HFFc6 (cell line): ENCODE measurements at regions not wholly inside any gene's neighbourhood (a gene's known extent, or its start where the extent isn't known, plus 50 kb on each side); places are given as distances from the start of the nearest gene placed in this dataset.

ENCODE experiments used
- DNase-seq: peaks from one replicate; pipeline ENCODE4 v3.0.0-alpha.2; 2018
- H3K27ac Mint-ChIP-seq: 2 replicates; pipeline ENCODE4 v1.8.0; 2020; ENCODE audit warnings: mild to moderate bottlenecking, mixed read lengths
- H3K27me3 Mint-ChIP-seq: 2 replicates; pipeline ENCODE4 v1.8.0; 2021; ENCODE audit warnings: mild to moderate bottlenecking, moderate library complexity, mixed read lengths; ENCODE audit not compliant: insufficient read depth
- H3K36me3 Mint-ChIP-seq: 2 replicates; pipeline ENCODE4 v1.8.0; 2021; ENCODE audit warnings: low read depth, mixed read lengths
- H3K4me1 Mint-ChIP-seq: 2 replicates; pipeline ENCODE4 v1.8.0; 2020; ENCODE audit warnings: low read depth, mixed read lengths
- H3K4me3 Mint-ChIP-seq: 2 replicates; pipeline ENCODE4 v1.8.0; 2020; ENCODE audit warnings: mild to moderate bottlenecking, moderate library complexity, mixed read lengths
- H3K9me3 Mint-ChIP-seq: 2 replicates; pipeline ENCODE4 v1.8.0; 2020; ENCODE audit warnings: mild to moderate bottlenecking, mixed read lengths
- TF ChIP-seq, protein P1 (sequence below): fragments of 200-600 bp; sonication (generic); IDR thresholded peaks from 2 replicates; pipeline ENCODE4 v1.5.0; 2021; ENCODE audit warnings: antibody characterized with exemption, mild to moderate bottlenecking

DNA sequence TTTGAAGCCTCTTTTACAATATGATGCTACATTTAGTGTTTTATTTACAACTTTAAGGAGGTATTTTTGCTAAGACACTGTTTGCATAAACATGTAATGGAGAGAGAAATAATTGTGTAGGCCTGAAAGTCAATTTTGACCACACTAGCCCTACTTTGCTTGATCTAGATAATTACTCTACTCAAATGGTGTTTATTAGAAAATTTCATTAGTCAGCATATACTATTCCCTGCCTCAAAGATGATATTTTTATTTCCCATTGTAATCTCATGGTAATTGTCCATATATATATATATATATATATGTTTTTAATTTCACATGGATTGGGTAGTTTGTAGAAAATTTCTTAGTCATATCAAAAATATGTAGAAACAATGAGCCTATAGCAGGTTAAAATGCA lies 632.2 kb downstream of the SATB2 start:
- no peak for DNase-seq
- H3K4me3 Mint-ChIP-seq, result no peak overlapping the region
- no peaks in the 10 kb centered on the region for H3K36me3 Mint-ChIP-seq
- H3K4me1 Mint-ChIP-seq, result no peaks in the 10 kb centered on the region
- H3K27ac Mint-ChIP-seq, result no peak overlapping the region
- peaks cover 35% of the 10 kb centered on the region for H3K9me3 Mint-ChIP-seq
- TF ChIP-seq, protein P1, sequence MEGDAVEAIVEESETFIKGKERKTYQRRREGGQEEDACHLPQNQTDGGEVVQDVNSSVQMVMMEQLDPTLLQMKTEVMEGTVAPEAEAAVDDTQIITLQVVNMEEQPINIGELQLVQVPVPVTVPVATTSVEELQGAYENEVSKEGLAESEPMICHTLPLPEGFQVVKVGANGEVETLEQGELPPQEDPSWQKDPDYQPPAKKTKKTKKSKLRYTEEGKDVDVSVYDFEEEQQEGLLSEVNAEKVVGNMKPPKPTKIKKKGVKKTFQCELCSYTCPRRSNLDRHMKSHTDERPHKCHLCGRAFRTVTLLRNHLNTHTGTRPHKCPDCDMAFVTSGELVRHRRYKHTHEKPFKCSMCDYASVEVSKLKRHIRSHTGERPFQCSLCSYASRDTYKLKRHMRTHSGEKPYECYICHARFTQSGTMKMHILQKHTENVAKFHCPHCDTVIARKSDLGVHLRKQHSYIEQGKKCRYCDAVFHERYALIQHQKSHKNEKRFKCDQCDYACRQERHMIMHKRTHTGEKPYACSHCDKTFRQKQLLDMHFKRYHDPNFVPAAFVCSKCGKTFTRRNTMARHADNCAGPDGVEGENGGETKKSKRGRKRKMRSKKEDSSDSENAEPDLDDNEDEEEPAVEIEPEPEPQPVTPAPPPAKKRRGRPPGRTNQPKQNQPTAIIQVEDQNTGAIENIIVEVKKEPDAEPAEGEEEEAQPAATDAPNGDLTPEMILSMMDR, result no peak
- H3K27me3 Mint-ChIP-seq, result no peaks in the 10 kb centered on the region; the same call in 1 of the 2 replicates

DNA sequence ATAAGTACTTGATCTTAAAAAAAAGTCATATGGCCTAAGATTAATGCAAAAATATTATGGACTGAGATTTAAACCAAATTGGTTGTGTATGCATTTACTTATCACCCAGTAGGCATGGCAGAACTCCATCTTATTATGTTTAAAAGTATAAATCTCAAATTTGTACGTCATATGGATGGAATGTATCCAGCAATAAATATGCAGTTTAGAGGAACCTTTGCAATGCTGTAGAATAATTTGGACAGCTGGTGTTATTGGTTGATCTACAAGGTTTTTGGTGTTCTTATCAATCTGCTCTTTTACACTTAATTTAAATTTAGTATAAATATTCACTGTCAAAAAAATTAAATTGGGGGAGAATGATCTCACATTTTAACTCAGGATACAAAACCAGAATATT lies 640.2 kb downstream of the SATB2 start:
- H3K4me3 Mint-ChIP-seq, result no peak overlapping the region
- no peaks in the 10 kb centered on the region; the same call in 1 of the 2 replicates for H3K27me3 Mint-ChIP-seq
- no peak overlapping the region for H3K27ac Mint-ChIP-seq
- TF ChIP-seq, protein P1, result no peak
- peaks cover 20% of the 10 kb centered on the region for H3K9me3 Mint-ChIP-seq
- DNase-seq, result no peak
- no peaks in the 10 kb centered on the region for H3K4me1 Mint-ChIP-seq
- H3K36me3 Mint-ChIP-seq, result no peaks in the 10 kb centered on the region

DNA sequence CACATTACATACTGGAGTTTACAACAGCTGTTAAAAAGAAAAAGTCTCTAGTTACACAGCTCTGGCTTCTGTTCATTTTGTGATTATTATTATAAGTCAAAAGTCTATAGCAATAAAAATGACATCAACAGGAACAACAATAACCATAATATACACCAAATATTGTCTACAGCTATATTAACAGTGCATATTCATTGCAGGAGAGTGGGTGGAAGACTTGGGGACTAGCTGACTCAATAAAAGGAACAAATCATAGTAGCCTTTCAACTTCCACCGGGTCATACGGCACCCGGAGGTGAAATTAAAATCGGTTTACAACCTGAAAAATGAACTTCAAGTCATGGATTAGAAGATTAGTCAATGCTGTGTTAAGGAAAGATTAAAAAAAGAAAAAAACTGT lies 642.1 kb downstream of the SATB2 start:
- Mint-ChIP-seq H3K27ac (no peak overlapping the region), H3K27me3 (no peaks in the 10 kb centered on the region), H3K4me1 (no peaks in the 10 kb centered on the region), H3K36me3 (no peaks in the 10 kb centered on the region), H3K4me3 (no peak overlapping the region), H3K9me3 (peaks cover 15% of the 10 kb centered on the region)
- no peak for DNase-seq
- TF ChIP-seq, protein P1, result no peak

DNA sequence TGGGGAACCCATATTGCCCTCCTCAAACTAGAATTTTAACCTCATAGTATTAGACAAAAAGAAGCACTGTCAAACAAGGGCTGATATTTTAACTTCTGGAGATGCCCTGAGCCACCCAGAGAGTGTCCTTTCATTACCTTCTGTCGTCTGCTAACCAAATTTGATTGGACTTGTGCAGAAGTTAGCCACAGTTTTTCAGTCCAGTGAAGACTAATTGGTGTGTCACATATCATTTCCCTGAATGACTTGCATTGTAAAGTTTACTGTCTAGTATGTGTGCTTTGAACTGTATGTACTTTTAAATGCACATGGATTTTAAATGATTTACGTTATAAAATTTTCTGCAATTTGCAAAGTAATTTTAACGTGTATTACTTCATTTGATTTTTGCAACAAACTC lies 646.5 kb downstream of the SATB2 start:
- Mint-ChIP-seq H3K27ac (no peak overlapping the region), H3K27me3 (no peaks in the 10 kb centered on the region), H3K36me3 (no peaks in the 10 kb centered on the region), H3K9me3 (peaks cover 23% of the 10 kb centered on the region), H3K4me1 (no peaks in the 10 kb centered on the region), H3K4me3 (no peak overlapping the region)
- no peak for DNase-seq
- TF ChIP-seq, protein P1, result no peak

DNA sequence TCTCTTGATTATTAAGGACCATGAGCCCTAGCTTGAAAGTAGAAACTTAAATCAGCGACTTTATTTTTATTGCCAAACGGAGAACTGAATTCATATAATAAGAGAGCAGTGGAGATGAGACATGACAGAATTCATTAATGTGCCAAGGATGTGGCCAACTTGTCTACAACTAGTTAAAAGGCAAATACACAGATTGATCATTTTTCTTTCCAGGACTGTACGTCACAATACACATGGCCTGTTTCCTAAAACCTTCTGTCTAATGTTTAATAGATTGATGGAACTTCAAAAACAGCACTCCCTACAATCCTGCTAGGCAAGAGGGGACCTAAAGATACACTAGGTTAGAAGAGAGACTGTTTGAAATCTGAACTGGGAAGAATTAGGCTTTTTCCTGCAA lies 647.8 kb downstream of the SATB2 start:
- H3K27me3 Mint-ChIP-seq, result no peaks in the 10 kb centered on the region
- peaks cover 26% of the 10 kb centered on the region for H3K9me3 Mint-ChIP-seq
- H3K27ac Mint-ChIP-seq, result no peak overlapping the region
- no peak for DNase-seq
- no peak overlapping the region for H3K4me3 Mint-ChIP-seq
- TF ChIP-seq, protein P1, result no peak
- H3K36me3 Mint-ChIP-seq, result no peaks in the 10 kb centered on the region
- no peaks in the 10 kb centered on the region for H3K4me1 Mint-ChIP-seq

DNA sequence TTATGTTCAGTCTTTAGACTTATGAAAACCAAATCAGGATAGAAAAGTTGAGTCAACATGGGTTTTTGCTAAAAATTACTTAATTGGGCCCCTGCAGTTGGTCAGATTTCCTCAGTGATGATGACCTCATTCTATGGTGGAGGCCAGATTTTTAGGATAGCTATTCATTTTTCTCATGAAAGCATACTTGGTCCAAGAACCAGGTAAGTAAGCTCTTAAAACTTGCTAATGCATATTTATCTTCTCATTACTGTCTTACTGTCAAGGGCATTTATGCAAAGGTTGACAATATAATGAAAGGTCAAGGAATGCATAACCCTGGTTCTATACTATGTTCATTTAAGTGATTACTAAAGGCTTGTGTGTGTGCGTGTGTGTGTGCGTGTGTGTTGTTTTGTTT lies 650.6 kb downstream of the SATB2 start:
- no peaks in the 10 kb centered on the region for H3K4me1 Mint-ChIP-seq
- TF ChIP-seq, protein P1, result no peak
- peaks cover 26% of the 10 kb centered on the region for H3K9me3 Mint-ChIP-seq
- H3K36me3 Mint-ChIP-seq, result no peaks in the 10 kb centered on the region
- H3K27me3 Mint-ChIP-seq, result no peaks in the 10 kb centered on the region
- no peak overlapping the region for H3K27ac Mint-ChIP-seq
- no peak overlapping the region for H3K4me3 Mint-ChIP-seq
- no peak for DNase-seq
